T-cell (primary cell): ENCODE measurements at regions not wholly inside any gene's neighbourhood (a gene's known extent, or its start where the extent isn't known, plus 50 kb on each side); places are given as distances from the start of the nearest gene placed in this dataset.

Experiments
- ATAC-seq, 4 experiments: fragments of 200-7000 bp in 3 of 4; fragments of 150-1000 bp in 1 of 4; cut with Tn5 transposase; replicated peaks in 1 of 4; 1 replicate in 3 of 4; 2 replicates in 1 of 4; pipeline ENCODE4 v1.10.0; 2021; ENCODE audit warnings: moderate library complexity in 3 of 4, mild to moderate bottlenecking in 2 of 4, moderate number of reproducible peaks in 1 of 4
- CTCF ChIA-PET, 2 donors: fragments of 300-600 bp; sonication (Branson Sonifier 250); formaldehyde crosslinking; loops; one replicate each; lab custom pipeline; 2022; ENCODE audit warnings: antibody characterized with exemption in 2 of 2; lab: Charles Lee
- POLR2A ChIA-PET, 2 donors: fragments of 300-600 bp; sonication (Branson Sonifier 250); formaldehyde crosslinking; loops; one replicate each; lab custom pipeline; 2022; ENCODE audit warnings: antibody characterized with exemption in 2 of 2; lab: Charles Lee
- DNase-seq, 35 experiments: peaks; one replicate each; pipeline versions ENCODE4 v3.0.0 to v3.0.0-alpha.2; 2013 to 2023
- H3K27ac ChIP-seq: one replicate; pipeline ENCODE4 v1.5.1; 2013; ENCODE audit warnings: low read length
- H3K27me3 ChIP-seq, 2 experiments: replicated peaks in 1 of 2; 1 replicate in 1 of 2; 2 replicates in 1 of 2; pipeline versions ENCODE4 v1.6.1 to v1.7.0; 2013; ENCODE audit warnings: low read length in 1 of 2, mixed read lengths in 1 of 2; ENCODE audit not compliant: control insufficient read depth in 2 of 2, insufficient read depth in 2 of 2; ENCODE audit errors: extremely low read depth in 1 of 2
- H3K36me3 ChIP-seq, 2 donors: 1 replicate in 1 of 2; 2 replicates in 1 of 2; pipeline versions ENCODE4 v1.6.1 to v1.7.0; 2013; ENCODE audit warnings: low read length in 1 of 2; ENCODE audit not compliant: control insufficient read depth in 2 of 2, insufficient read depth in 1 of 2; ENCODE audit errors: extremely low read depth in 1 of 2
- H3K4me1 ChIP-seq, 2 experiments: 1 replicate in 1 of 2; 2 replicates in 1 of 2; pipeline versions ENCODE4 v1.6.1 to v1.7.0; 2013; ENCODE audit warnings: low read length in 2 of 2, mixed read lengths in 1 of 2; ENCODE audit not compliant: insufficient read depth in 2 of 2, control insufficient read depth in 1 of 2; ENCODE audit errors: extremely low read depth in 1 of 2
- H3K4me3 ChIP-seq, 2 donors: 1 replicate in 1 of 2; 2 replicates in 1 of 2; pipeline versions ENCODE4 v1.5.1 to v1.7.0; 2013; ENCODE audit warnings: mild to moderate bottlenecking in 2 of 2, low read length in 1 of 2, moderate library complexity in 1 of 2; ENCODE audit not compliant: control insufficient read depth in 1 of 2; ENCODE audit errors: extremely low read depth in 1 of 2
- H3K9me3 ChIP-seq: 2 replicates; pipeline ENCODE4 v1.7.0; 2013
- H3K27ac Mint-ChIP-seq, 2 donors: one replicate each; pipeline ENCODE4 v1.8.0; 2020 to 2021; ENCODE audit warnings: mild to moderate bottlenecking in 2 of 2, mixed read lengths in 2 of 2
- H3K27me3 Mint-ChIP-seq, 2 donors: one replicate each; pipeline ENCODE4 v1.8.0; 2021 to 2022; ENCODE audit warnings: mixed read lengths in 2 of 2
- H3K36me3 Mint-ChIP-seq: one replicate; pipeline ENCODE4 v1.8.0; 2021; ENCODE audit warnings: mixed read lengths
- H3K4me1 Mint-ChIP-seq, 3 donors: one replicate each; pipeline ENCODE4 v1.8.0; 2020 to 2022; ENCODE audit warnings: mixed read lengths in 3 of 3, mild to moderate bottlenecking in 1 of 3
- H3K4me3 Mint-ChIP-seq, 3 donors: one replicate each; pipeline ENCODE4 v1.8.0; 2020 to 2022; ENCODE audit warnings: mild to moderate bottlenecking in 3 of 3, mixed read lengths in 3 of 3, moderate library complexity in 3 of 3
- H3K9me3 Mint-ChIP-seq, 3 donors: one replicate each; pipeline ENCODE4 v1.8.0; 2020 to 2022; ENCODE audit warnings: mixed read lengths in 3 of 3
- WGBS: methylation state at CpG from one replicate; pipeline ENCODE4 v1.1.5; 2013; ENCODE audit warnings: missing lambda C conversion rate; ENCODE audit not compliant: insufficient coverage; 5-methylcytosine and 5-hydroxymethylcytosine counted together

GRCh38 chr20:12317433-12317832, 399.7 kb downstream of the BTBD3 start:
- Mint-ChIP-seq H3K36me3 (no peaks in the 10 kb centered on the region), H3K4me1 (no peaks in the 10 kb centered on the region), H3K27me3 (no peaks in the 10 kb centered on the region), H3K27ac (no peak overlapping the region), H3K4me3 (no peak overlapping the region), H3K9me3 (peaks cover 14 to 18% (median 16%) of the 10 kb centered on the region in 3 donors)
- ATAC-seq (no peak), DNase-seq (no peak)
- no peaks in the 10 kb centered on the region for H3K36me3 ChIP-seq
- ChIA-PET POLR2A (no interaction called here), CTCF (no interaction called here)
- no peaks in the 10 kb centered on the region for H3K27me3 ChIP-seq
- WGBS: no CpG with 5 or more reads among the region's 2 CpGs
- H3K4me1 ChIP-seq: no peaks in the 10 kb centered on the region
- no peak overlapping the region for H3K4me3 ChIP-seq
- H3K27ac ChIP-seq: no peak overlapping the region
- no peaks in the 10 kb centered on the region for H3K9me3 ChIP-seq

GRCh38 chr20:12318043-12318442, 400.4 kb downstream of the BTBD3 start:
- 17% methylated on average over 1 of the region's 5 CpGs for WGBS
- Mint-ChIP-seq H3K9me3 (peaks cover 14 to 18% (median 16%) of the 10 kb centered on the region in 3 donors), H3K4me1 (no peaks in the 10 kb centered on the region), H3K27me3 (no peaks in the 10 kb centered on the region), H3K36me3 (no peaks in the 10 kb centered on the region), H3K4me3 (no peak overlapping the region), H3K27ac (no peak overlapping the region)
- no peak overlapping the region for H3K4me3 ChIP-seq
- no peaks in the 10 kb centered on the region for H3K9me3 ChIP-seq
- H3K27ac ChIP-seq: no peak overlapping the region
- CTCF ChIA-PET: no interaction called here
- ATAC-seq (no peak), DNase-seq (no peak)
- H3K36me3 ChIP-seq: no peaks in the 10 kb centered on the region
- H3K4me1 ChIP-seq: no peaks in the 10 kb centered on the region
- H3K27me3 ChIP-seq: no peaks in the 10 kb centered on the region
- POLR2A ChIA-PET: no interaction called here

DNA sequence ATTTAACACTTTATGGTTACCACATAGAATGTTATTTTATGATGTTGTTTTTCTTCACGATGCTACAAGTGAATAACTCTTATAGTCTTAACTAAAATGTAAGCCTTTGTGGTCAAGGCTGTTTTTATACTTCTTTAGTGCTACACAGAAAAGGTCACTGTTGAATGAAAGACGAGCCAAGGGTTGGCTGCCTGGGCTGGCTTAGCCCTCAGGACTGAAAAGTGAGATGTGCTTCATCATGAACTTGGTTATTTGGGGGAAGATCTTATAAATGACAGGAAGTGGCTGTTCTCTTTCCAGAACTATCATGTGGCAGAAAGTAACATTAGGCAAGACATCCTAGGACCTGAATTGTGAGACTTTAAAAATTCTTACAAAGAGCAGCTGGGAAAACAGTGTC, 404.0 kb downstream of the BTBD3 start:
- H3K9me3 ChIP-seq: no peaks in the 10 kb centered on the region

DNA sequence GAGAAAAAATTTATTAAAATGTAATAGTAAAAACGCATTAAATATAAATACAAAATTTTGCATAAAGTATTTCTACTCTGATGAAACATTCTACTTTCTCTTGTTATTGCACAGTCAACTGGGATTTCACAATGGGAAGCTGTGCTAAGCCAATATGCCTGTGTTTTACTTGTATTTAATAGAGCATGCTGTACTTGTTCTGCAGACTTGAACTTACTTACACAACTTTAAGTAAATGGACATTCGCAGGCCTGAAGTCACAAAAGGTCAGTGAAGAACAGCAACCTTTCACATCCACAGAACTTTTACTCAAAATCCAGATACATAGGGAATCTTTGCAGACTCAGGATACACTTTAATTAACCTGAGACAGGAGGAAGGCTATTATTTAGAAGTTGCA, 409.5 kb downstream of the BTBD3 start:
- no peak for ATAC-seq

More for the DNA sequence above, 404.0 kb downstream of the BTBD3 start:
- Mint-ChIP-seq H3K4me3 (no peak overlapping the region), H3K4me1 (no peaks in the 10 kb centered on the region), H3K27me3 (no peaks in the 10 kb centered on the region), H3K36me3 (no peaks in the 10 kb centered on the region), H3K27ac (no peak overlapping the region), H3K9me3 (peaks cover 7 to 19% (median 16%) of the 10 kb centered on the region in 3 donors)
- Histone ChIP-seq H3K27me3 (no peaks in the 10 kb centered on the region), H3K4me3 (no peak overlapping the region), H3K4me1 (no peaks in the 10 kb centered on the region), H3K36me3 (no peaks in the 10 kb centered on the region), H3K27ac (no peak overlapping the region)
- DNase-seq (no peak), ATAC-seq (no peak)
- POLR2A ChIA-PET: no interaction called here
- CTCF ChIA-PET: no interaction called here
- WGBS: 38% methylated on average over 1 of the region's 2 CpGs

DNA sequence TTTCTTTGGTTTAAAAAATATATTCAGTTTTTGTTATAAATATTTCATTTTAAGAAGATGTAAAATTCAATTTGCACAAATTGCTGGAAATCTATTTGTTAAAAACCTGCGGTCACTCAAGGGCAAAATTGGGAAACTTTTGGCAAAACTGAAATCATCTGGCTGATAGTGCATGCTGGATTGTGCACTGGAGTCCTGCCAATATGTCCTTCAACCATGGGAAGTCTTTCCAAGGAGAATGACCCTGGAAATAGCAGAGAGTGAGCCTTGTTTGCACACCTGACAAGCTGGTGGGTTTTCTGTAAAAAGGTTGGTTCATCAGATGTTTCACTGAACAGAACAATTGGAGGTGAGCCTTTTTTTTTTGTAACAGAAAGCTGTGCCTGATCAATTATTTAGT, 413.5 kb downstream of the BTBD3 start:
- H3K4me1 Mint-ChIP-seq: no peaks in the 10 kb centered on the region

More for the DNA sequence above, 409.5 kb downstream of the BTBD3 start:
- no peaks in the 10 kb centered on the region for H3K36me3 ChIP-seq
- no peak overlapping the region for H3K27ac Mint-ChIP-seq
- no peaks in the 10 kb centered on the region for H3K27me3 Mint-ChIP-seq
- POLR2A ChIA-PET: no interaction called here
- peaks cover 9 to 20% (median 11%) of the 10 kb centered on the region in 3 donors for H3K9me3 Mint-ChIP-seq
- no peak overlapping the region for H3K27ac ChIP-seq
- no peak overlapping the region for H3K4me3 Mint-ChIP-seq
- DNase-seq: no peak
- H3K9me3 ChIP-seq: no peaks in the 10 kb centered on the region
- no peaks in the 10 kb centered on the region for H3K36me3 Mint-ChIP-seq
- no peaks in the 10 kb centered on the region for H3K4me1 Mint-ChIP-seq
- no CpG with 5 or more reads among the region's 2 CpGs for WGBS
- H3K4me3 ChIP-seq: no peak overlapping the region
- CTCF ChIA-PET: no interaction called here
- H3K27me3 ChIP-seq: no peaks in the 10 kb centered on the region
- no peaks in the 10 kb centered on the region for H3K4me1 ChIP-seq

DNA sequence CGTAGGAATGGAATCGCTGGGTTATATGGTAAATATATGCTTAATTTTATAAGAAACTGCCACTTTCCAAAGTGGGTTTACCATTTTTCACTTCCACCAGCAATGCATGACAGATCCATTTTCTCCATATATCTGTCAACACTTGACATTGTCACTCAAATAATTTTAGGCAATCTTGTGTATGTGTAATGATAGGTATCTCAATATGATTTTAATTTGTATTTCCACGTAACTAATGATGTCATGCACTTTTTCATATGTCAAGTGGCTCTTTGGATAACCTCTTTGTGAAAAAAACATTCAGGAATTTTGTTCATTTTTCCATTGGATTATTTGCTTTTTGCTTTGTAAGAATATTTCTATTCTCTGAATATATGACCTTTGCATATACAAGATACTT, 419.9 kb downstream of the BTBD3 start:
- no peak for ATAC-seq
- Mint-ChIP-seq H3K4me3 (no peak overlapping the region), H3K27me3 (no peaks in the 10 kb centered on the region), H3K36me3 (no peaks in the 10 kb centered on the region), H3K9me3 (peaks cover 4 to 27% (median 20%) of the 10 kb centered on the region in 3 donors), H3K4me1 (no peaks in the 10 kb centered on the region), H3K27ac (no peak overlapping the region)
- no CpG with 5 or more reads among the region's 3 CpGs for WGBS
- no peaks in the 10 kb centered on the region for H3K27me3 ChIP-seq
- no peaks in the 10 kb centered on the region for H3K4me1 ChIP-seq
- POLR2A ChIA-PET: no interaction called here
- no peak for DNase-seq
- no peak overlapping the region for H3K4me3 ChIP-seq
- no peaks in the 10 kb centered on the region for H3K36me3 ChIP-seq
- no peak overlapping the region for H3K27ac ChIP-seq
- CTCF ChIA-PET: no interaction called here
- no peaks in the 10 kb centered on the region for H3K9me3 ChIP-seq

More for the DNA sequence above, 413.5 kb downstream of the BTBD3 start:
- WGBS: 100% methylated on average over 1 of the region's 1 CpG
- no peak for DNase-seq
- Histone ChIP-seq H3K27me3 (no peaks in the 10 kb centered on the region), H3K36me3 (no peaks in the 10 kb centered on the region), H3K4me3 (no peak overlapping the region), H3K27ac (no peak overlapping the region), H3K9me3 (no peaks in the 10 kb centered on the region), H3K4me1 (no peaks in the 10 kb centered on the region)
- Mint-ChIP-seq H3K9me3 (peaks cover 9 to 25% (median 24%) of the 10 kb centered on the region in 3 donors), H3K36me3 (no peaks in the 10 kb centered on the region), H3K27me3 (no peaks in the 10 kb centered on the region), H3K27ac (no peak overlapping the region), H3K4me3 (no peak overlapping the region)
- ChIA-PET POLR2A (no interaction called here), CTCF (no interaction called here)
- ATAC-seq: no peak

- H3K36me3 Mint-ChIP-seq: no peaks in the 10 kb centered on the region
- Histone ChIP-seq H3K4me1 (no peaks in the 10 kb centered on the region), H3K36me3 (no peaks in the 10 kb centered on the region), H3K4me3 (no peak overlapping the region), H3K27me3 (no peaks in the 10 kb centered on the region), H3K9me3 (no peaks in the 10 kb centered on the region), H3K27ac (no peak overlapping the region)
- no peaks in the 10 kb centered on the region for H3K27me3 Mint-ChIP-seq
- ATAC-seq (no peak), DNase-seq (no peak)
- H3K4me1 Mint-ChIP-seq: no peaks in the 10 kb centered on the region
- H3K27ac Mint-ChIP-seq: no peak overlapping the region
- ChIA-PET CTCF (no interaction called here), POLR2A (no interaction called here)
- no peak overlapping the region for H3K4me3 Mint-ChIP-seq
- no CpG with 5 or more reads among the region's 2 CpGs for WGBS
- H3K9me3 Mint-ChIP-seq: peaks cover 4 to 21% (median 17%) of the 10 kb centered on the region in 3 donors
These were observed 428.3 kb downstream of the BTBD3 start for GRCh38 chr20:12345978-12346377.
